ENCODE measurements at regions not wholly inside any gene's neighbourhood (a gene's known extent, or its start where the extent isn't known, plus 50 kb on each side); places are given as distances from the start of the nearest gene placed in this dataset.

DNA sequence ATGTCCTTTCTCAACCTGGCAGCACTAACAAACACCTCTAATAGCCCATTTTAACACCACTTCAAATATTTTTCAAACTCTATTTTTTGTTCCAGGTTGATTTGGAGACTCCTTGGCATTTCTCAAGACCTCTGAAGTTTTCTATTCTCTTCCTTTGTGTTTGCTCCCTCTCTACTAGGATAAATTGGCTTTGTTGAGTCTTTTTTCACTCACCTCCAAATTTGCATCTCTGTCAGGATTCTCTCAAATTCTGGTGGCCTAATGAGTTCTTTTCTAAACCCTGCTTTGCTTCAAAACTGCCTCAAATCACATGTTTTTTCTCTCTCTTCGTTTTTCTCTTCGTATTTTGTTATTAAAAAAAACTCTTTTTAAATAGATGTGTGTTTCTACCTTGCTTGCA is 582.2 kb upstream of the ADGRL4 start:
- H3K4me1 ChIP-seq: peaks cover 0 to 7% (median 0%) of the 10 kb centered on the region in 4 donors
- H3K27me3 ChIP-seq: no peaks in the 10 kb centered on the region
- no peaks in the 10 kb centered on the region for H3K36me3 ChIP-seq
- no peak for TF ChIP-seq EP300 (IDR thresholded peaks at IDR 0.05)
- TF ChIP-seq POLR2A (IDR thresholded peaks at IDR 0.05; ENCODE audit: low read depth): no peak
- TF ChIP-seq, protein P1, sequence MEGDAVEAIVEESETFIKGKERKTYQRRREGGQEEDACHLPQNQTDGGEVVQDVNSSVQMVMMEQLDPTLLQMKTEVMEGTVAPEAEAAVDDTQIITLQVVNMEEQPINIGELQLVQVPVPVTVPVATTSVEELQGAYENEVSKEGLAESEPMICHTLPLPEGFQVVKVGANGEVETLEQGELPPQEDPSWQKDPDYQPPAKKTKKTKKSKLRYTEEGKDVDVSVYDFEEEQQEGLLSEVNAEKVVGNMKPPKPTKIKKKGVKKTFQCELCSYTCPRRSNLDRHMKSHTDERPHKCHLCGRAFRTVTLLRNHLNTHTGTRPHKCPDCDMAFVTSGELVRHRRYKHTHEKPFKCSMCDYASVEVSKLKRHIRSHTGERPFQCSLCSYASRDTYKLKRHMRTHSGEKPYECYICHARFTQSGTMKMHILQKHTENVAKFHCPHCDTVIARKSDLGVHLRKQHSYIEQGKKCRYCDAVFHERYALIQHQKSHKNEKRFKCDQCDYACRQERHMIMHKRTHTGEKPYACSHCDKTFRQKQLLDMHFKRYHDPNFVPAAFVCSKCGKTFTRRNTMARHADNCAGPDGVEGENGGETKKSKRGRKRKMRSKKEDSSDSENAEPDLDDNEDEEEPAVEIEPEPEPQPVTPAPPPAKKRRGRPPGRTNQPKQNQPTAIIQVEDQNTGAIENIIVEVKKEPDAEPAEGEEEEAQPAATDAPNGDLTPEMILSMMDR (IDR thresholded peaks at IDR 0.05): no peak
- no peak for TF ChIP-seq POLR2AphosphoS5 (IDR thresholded peaks at IDR 0.05)
- no peak overlapping the region for H3K27ac ChIP-seq (replicated peaks in 1 of 4)
- DNase-seq (ENCODE audit: extremely low spot score): no peak
- intact Hi-C loops (cut with DNase I): no loop called here
- no peak overlapping the region for H3K4me3 ChIP-seq
- 91% methylated on average over 2 of the region's 2 CpGs for WGBS
- H3K9me3 ChIP-seq: no peaks in the 10 kb centered on the region

DNA sequence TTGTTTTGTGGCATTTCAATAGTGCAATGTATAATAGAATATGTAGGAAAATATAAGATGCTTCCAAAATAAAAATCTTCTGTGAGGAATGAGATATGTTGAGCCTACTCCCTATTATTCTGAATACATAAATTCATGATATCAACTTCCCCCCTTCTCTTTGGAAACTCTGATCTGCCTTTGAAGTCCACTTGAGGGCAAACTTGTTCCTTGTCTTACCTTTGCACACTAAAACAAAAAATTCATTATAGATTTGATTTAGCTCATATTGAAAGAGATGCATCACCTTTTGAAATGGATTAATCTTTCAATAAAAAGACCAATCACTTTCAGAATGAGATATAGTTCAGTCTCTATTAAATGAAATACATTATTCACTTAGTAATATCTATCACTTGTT is 580.7 kb upstream of the ADGRL4 start:
- Histone ChIP-seq H3K9me3 (no peaks in the 10 kb centered on the region), H3K4me3 (no peak overlapping the region), H3K27me3 (no peaks in the 10 kb centered on the region), H3K27ac (replicated peaks in 1 of 4) (no peak overlapping the region), H3K4me1 (peaks cover 0 to 7% (median 0%) of the 10 kb centered on the region in 4 donors), H3K36me3 (no peaks in the 10 kb centered on the region)
- DNase-seq (ENCODE audit: extremely low spot score): no peak
- intact Hi-C loops (cut with DNase I): no loop called here
- TF ChIP-seq, protein P1 (IDR thresholded peaks at IDR 0.05): peak in 1 of 3 experiments; percentile 15
- no peak for TF ChIP-seq EP300 (IDR thresholded peaks at IDR 0.05)

DNA sequence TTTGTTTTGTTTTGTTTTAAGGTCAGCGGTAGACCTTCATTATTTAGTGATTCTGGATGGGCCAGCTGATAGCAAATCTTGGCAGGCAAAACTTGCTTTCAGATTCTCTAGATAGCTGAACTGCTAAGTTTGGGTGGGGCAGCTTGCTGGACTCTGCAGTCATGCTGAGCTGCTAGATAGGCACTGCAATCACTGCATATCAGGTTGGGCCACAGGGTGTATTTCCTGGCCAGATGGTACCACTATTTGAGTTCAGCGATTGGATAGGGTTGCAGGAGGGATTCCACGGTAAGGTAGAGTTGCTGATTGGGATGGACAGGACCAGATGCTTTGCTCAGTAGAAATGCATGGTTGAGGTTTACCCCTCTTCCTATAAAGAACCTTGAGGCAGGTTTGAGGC is 579.3 kb upstream of the ADGRL4 start:
- 95% methylated on average over 3 of the region's 3 CpGs for WGBS
- H3K9me3 ChIP-seq: no peaks in the 10 kb centered on the region
- H3K36me3 ChIP-seq: no peaks in the 10 kb centered on the region
- intact Hi-C loops (cut with DNase I): no loop called here
- TF ChIP-seq POLR2AphosphoS5 (IDR thresholded peaks at IDR 0.05): no peak
- no peak for TF ChIP-seq POLR2A (IDR thresholded peaks at IDR 0.05; ENCODE audit: low read depth)
- TF ChIP-seq, protein P1 (IDR thresholded peaks at IDR 0.05): no peak
- no peak for TF ChIP-seq EP300 (IDR thresholded peaks at IDR 0.05)
- DNase-seq (ENCODE audit: extremely low spot score): no peak
- no peak overlapping the region for H3K4me3 ChIP-seq
- H3K27ac ChIP-seq (replicated peaks in 1 of 4): no peak overlapping the region
- H3K4me1 ChIP-seq: no peaks in the 10 kb centered on the region
- H3K27me3 ChIP-seq: no peaks in the 10 kb centered on the region

DNA sequence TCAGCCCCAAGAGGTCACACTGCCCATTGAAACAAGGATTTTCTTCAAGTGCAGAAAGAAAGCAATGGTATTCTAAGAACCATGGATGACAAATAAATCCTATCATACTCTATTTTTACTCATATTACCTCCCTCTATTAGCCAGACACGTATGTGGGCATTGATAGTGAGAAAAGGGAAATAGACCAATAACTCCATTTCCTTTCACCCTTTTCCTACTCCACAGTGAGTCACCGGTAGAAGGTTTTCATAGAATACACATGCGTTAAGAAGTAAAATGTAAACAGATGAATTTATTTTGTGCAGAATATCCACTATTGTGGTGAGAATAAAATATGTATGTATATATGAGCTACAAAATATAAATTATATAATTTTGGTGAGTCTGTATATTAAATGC is 568.9 kb upstream of the ADGRL4 start:
- intact Hi-C loops (cut with DNase I): no loop called here
- WGBS: 47% methylated on average over 3 of the region's 3 CpGs
- H3K36me3 ChIP-seq: no peaks in the 10 kb centered on the region
- H3K9me3 ChIP-seq: no peaks in the 10 kb centered on the region
- no peaks in the 10 kb centered on the region for H3K4me1 ChIP-seq
- H3K27ac ChIP-seq (replicated peaks in 1 of 4): no peak overlapping the region
- DNase-seq (ENCODE audit: extremely low spot score): no peak
- no peak overlapping the region for H3K4me3 ChIP-seq
- no peaks in the 10 kb centered on the region for H3K27me3 ChIP-seq
- TF ChIP-seq, protein P1 (IDR thresholded peaks at IDR 0.05): no peak
- TF ChIP-seq POLR2A (IDR thresholded peaks at IDR 0.05; ENCODE audit: low read depth) (no peak), POLR2AphosphoS5 (IDR thresholded peaks at IDR 0.05) (no peak), EP300 (IDR thresholded peaks at IDR 0.05) (no peak)

DNA sequence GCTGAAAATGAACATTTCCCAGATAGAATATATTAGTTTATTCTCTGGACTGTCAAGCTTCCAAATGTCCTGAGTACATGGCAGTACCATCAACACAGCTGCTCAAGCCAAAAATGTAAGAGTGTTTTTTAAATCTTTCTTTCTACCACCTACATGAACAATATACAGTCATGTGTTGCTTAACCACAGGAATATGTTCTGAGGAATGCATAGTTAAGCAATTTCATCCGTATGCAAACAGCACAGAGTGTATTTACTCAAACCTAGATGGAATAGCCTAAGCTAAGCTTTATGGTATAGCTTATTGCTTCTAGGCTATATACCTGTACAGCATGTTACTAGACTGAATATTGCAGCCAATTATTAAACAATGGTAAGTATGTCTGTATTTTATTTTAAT is 561.9 kb upstream of the ADGRL4 start:
- peaks cover 0 to 8% (median 3%) of the 10 kb centered on the region in 4 donors for H3K4me1 ChIP-seq
- no peaks in the 10 kb centered on the region for H3K27me3 ChIP-seq
- WGBS: 71% methylated on average over 1 of the region's 1 CpG
- H3K9me3 ChIP-seq: no peaks in the 10 kb centered on the region
- intact Hi-C loops (cut with DNase I): no loop called here
- H3K4me3 ChIP-seq: no peak overlapping the region
- no peak overlapping the region for H3K27ac ChIP-seq (replicated peaks in 1 of 4)
- no peaks in the 10 kb centered on the region for H3K36me3 ChIP-seq
- TF ChIP-seq, protein P1 (IDR thresholded peaks at IDR 0.05): no peak
- no peak for TF ChIP-seq EP300 (IDR thresholded peaks at IDR 0.05)
- no peak for TF ChIP-seq POLR2A (IDR thresholded peaks at IDR 0.05; ENCODE audit: low read depth)
- no peak for TF ChIP-seq POLR2AphosphoS5 (IDR thresholded peaks at IDR 0.05)
- DNase-seq (ENCODE audit: extremely low spot score): no peak
